IMR-90 (cell line): ENCODE measurements at regions not wholly inside any gene's neighbourhood (a gene's known extent, or its start where the extent isn't known, plus 50 kb on each side); places are given as distances from the start of the nearest gene placed in this dataset.
A peak's percentile ranks its signal among the peaks of the same experiment; 100 is the strongest.

Experiments used
- ATAC-seq: fragments of 200-7000 bp; cut with Tn5 transposase; 2 replicates; pipeline ENCODE4 v1.9.1; 2020; ENCODE audit warnings: low read depth, mild to moderate bottlenecking, moderate library complexity
- BruUV-seq: library from RNA; stranded (reverse); fragments of 400-500 nt; replicated peaks from 2 replicates; lab custom pipeline; 2021; lab: Mats Ljungman, UMichigan
- CTCF ChIA-PET: fragments of 300-600 bp; formaldehyde crosslinking; extraction: SDS; loops from one replicate; lab custom pipeline; 2021; ENCODE audit warnings: antibody characterized with exemption; lab: Yijun Ruan, JAX
- POLR2A ChIA-PET: fragments of 300-600 bp; sonication (Branson Sonifier 250); formaldehyde crosslinking; loops from one replicate; lab custom pipeline; 2022; ENCODE audit warnings: antibody characterized with exemption; ENCODE audit not compliant: unreplicated experiment; lab: Charles Lee
- DNase-seq: peaks from one replicate; pipeline ENCODE4 v3.0.0; 2013
- H2AFZ ChIP-seq: replicated peaks from 2 replicates; pipeline ENCODE3; 2013; ENCODE audit warnings: low read length, mild to moderate bottlenecking; ENCODE audit not compliant: poor library complexity
- H2AK5ac ChIP-seq: 2 replicates; pipeline ENCODE4 v1.6.1; 2013; ENCODE audit warnings: low read depth, low read length, inconsistent platforms
- H2AK9ac ChIP-seq: replicated peaks from 2 replicates; pipeline ENCODE3; 2013; ENCODE audit warnings: mild to moderate bottlenecking, low read depth, low read length, moderate library complexity; ENCODE audit not compliant: poor library complexity
- H2BK120ac ChIP-seq: 2 replicates; pipeline ENCODE4 v1.6.1; 2013; ENCODE audit warnings: low read depth, low read length, inconsistent platforms
- H2BK15ac ChIP-seq: 3 replicates; pipeline ENCODE4 v1.6.1; 2013; ENCODE audit warnings: low read depth, low read length, inconsistent platforms
- H2BK20ac ChIP-seq: 2 replicates; pipeline ENCODE4 v1.6.1; 2013; ENCODE audit warnings: low read depth, mild to moderate bottlenecking, inconsistent platforms, low read length, moderate library complexity
- H2BK5ac ChIP-seq: 2 replicates; pipeline ENCODE4 v1.6.1; 2013; ENCODE audit warnings: mild to moderate bottlenecking, low read depth, low read length, inconsistent platforms; ENCODE audit not compliant: poor library complexity, severe bottlenecking
- H3K14ac ChIP-seq: replicated peaks from 2 replicates; pipeline ENCODE4 v1.6.1; 2013; ENCODE audit warnings: low read depth, low read length, inconsistent platforms
- H3K18ac ChIP-seq: 2 replicates; pipeline ENCODE4 v1.6.1; 2013; ENCODE audit warnings: low read depth, low read length, control low read depth
- H3K23ac ChIP-seq: 2 replicates; pipeline ENCODE4 v1.6.1; 2013; ENCODE audit warnings: low read depth, low read length, inconsistent platforms
- H3K27ac ChIP-seq: 2 replicates; pipeline ENCODE4 v1.5.1; 2013; ENCODE audit warnings: mild to moderate bottlenecking, control low read depth, low read length; ENCODE audit not compliant: insufficient read depth
- H3K27me3 ChIP-seq: 2 replicates; pipeline ENCODE4 v1.6.1; 2013; ENCODE audit warnings: low read length; ENCODE audit not compliant: control insufficient read depth, insufficient read depth
- H3K36me3 ChIP-seq: 2 replicates; pipeline ENCODE4 v1.6.1; 2013; ENCODE audit warnings: low read length, mixed read lengths; ENCODE audit not compliant: control insufficient read depth, insufficient read depth
- H3K4ac ChIP-seq: 2 replicates; pipeline ENCODE4 v1.6.1; 2013; ENCODE audit warnings: low read depth, low read length, inconsistent platforms
- H3K4me1 ChIP-seq: 2 replicates; pipeline ENCODE4 v1.6.1; 2013; ENCODE audit warnings: low read length, mixed read lengths; ENCODE audit not compliant: control insufficient read depth, insufficient read depth
- H3K4me2 ChIP-seq: 2 replicates; pipeline ENCODE4 v1.6.1; 2013; ENCODE audit warnings: low read depth, mild to moderate bottlenecking, control low read depth, low read length, moderate library complexity
- H3K4me3 ChIP-seq: 2 replicates; pipeline ENCODE4 v1.5.1; 2013; ENCODE audit warnings: low read depth, mild to moderate bottlenecking, control low read depth, low read length, moderate library complexity; ENCODE audit not compliant: insufficient read depth
- H3K56ac ChIP-seq: 2 replicates; pipeline ENCODE4 v1.6.1; 2013; ENCODE audit warnings: low read length, inconsistent platforms; ENCODE audit not compliant: insufficient read depth; ENCODE audit errors: extremely low read depth
- H3K79me1 ChIP-seq, 2 experiments: 2 replicates each; pipeline ENCODE4 v1.6.1; 2013; ENCODE audit warnings: low read length in 2 of 2, inconsistent platforms in 1 of 2, low read depth in 1 of 2
- H3K9ac ChIP-seq: 2 replicates; pipeline ENCODE4 v1.6.1; 2013; ENCODE audit warnings: low read depth, low read length, control low read depth
- H3K9me1 ChIP-seq: 2 replicates; pipeline ENCODE4 v1.6.1; 2013; ENCODE audit warnings: low read length, inconsistent platforms; ENCODE audit not compliant: insufficient read depth
- H3K9me3 ChIP-seq: 2 replicates; pipeline ENCODE4 v1.6.1; 2013; ENCODE audit warnings: low read length; ENCODE audit not compliant: control insufficient read depth, insufficient read depth
- H4K20me1 ChIP-seq: 2 replicates; pipeline ENCODE4 v1.6.1; 2013; ENCODE audit warnings: low read length, inconsistent platforms; ENCODE audit not compliant: insufficient read depth
- H4K5ac ChIP-seq: 2 replicates; pipeline ENCODE4 v1.6.1; 2013; ENCODE audit warnings: mild to moderate bottlenecking, low read depth, low read length, control low read depth
- H4K8ac ChIP-seq, 2 experiments: 2 replicates each; pipeline ENCODE4 v1.6.1; 2013; ENCODE audit warnings: low read depth in 2 of 2, low read length in 2 of 2, control low read depth in 1 of 2, inconsistent platforms in 1 of 2
- H4K91ac ChIP-seq: 2 replicates; pipeline ENCODE4 v1.6.1; 2013; ENCODE audit warnings: low read depth, low read length, inconsistent platforms; ENCODE audit not compliant: insufficient read depth
- CTCF ChIP-seq: conservative IDR thresholded peaks from 2 replicates; pipeline ENCODE4 v1.5.1; 2012; ENCODE audit warnings: mild to moderate bottlenecking, low read depth, low read length, improper control_type of control experiment
- NFE2L2 ChIP-seq: fragments of 150-350 bp; IDR thresholded peaks from 2 replicates; pipeline ENCODE4 v1.6.1; 2016; ENCODE audit warnings: low read depth, mild to moderate bottlenecking, low read length
- WGBS, 2 experiments: methylation state at CpG; one replicate each; pipeline versions ENCODE4 v1.1.5 to v1.1.7; 2013; ENCODE audit warnings: missing lambda C conversion rate in 2 of 2; ENCODE audit not compliant: insufficient read length in 1 of 2; ENCODE audit errors: extremely low coverage in 2 of 2; 5-methylcytosine and 5-hydroxymethylcytosine counted together
- dilution Hi-C: fragments of 300-500 bp; cut with HindIII; formaldehyde crosslinking; loops from one replicate; pipeline ENCODE4 v1.14.3; 2018; ENCODE audit warnings: low sequenced_read_pairs; ENCODE audit not compliant: unreplicated experiment
- in situ Hi-C: fragments of 300-500 bp; cut with MboI; formaldehyde crosslinking; loops from 3 replicates; pipeline ENCODE4 v1.14.3; 2019; ENCODE audit warnings: low sequenced_read_pairs, inconsistent platforms, mixed read lengths
- intact Hi-C: fragments of 100-400 bp; cut with micrococcal nuclease; formaldehyde crosslinking; loops from 2 replicates; pipeline ENCODE4 v1.10.0; 2022

- H3K4me2 ChIP-seq = no peak overlapping the region
- no peak overlapping the region for H2AFZ ChIP-seq
- intact Hi-C loops (no loop called here), in situ Hi-C loops (no loop called here), dilution Hi-C loops (no loop called here)
- POLR2A ChIA-PET = no interaction called here
- no peak for DNase-seq
- peaks cover 13% of the 10 kb centered on the region for H3K36me3 ChIP-seq
- peak overlapping the region; percentile 52; the same call in 1 of the 2 replicates for H3K23ac ChIP-seq
- peaks cover 11% of the 10 kb centered on the region for H3K4me1 ChIP-seq
- no peak overlapping the region for H3K4me3 ChIP-seq
- no peaks in the 10 kb centered on the region for H3K9me3 ChIP-seq
- TF ChIP-seq CTCF (no peak), NFE2L2 (no peak)
- no peak overlapping the region for H3K18ac ChIP-seq
- no TSS peak for BruUV-seq
- H2AK5ac ChIP-seq = no peak overlapping the region
- CTCF ChIA-PET = no interaction called here
- H3K9ac ChIP-seq = no peak overlapping the region
- no peak overlapping the region for H2BK15ac ChIP-seq
- 0 out of 2 replicates have a peak overlapping the region, but pooled peaks have one; percentile 25 for H3K14ac ChIP-seq
- no peak overlapping the region for H2BK120ac ChIP-seq
- H4K91ac ChIP-seq = no peak overlapping the region
- H4K20me1 ChIP-seq = no peaks in the 10 kb centered on the region; the same call in 1 of the 2 replicates
- H3K27ac ChIP-seq = no peak overlapping the region
- peak overlapping the region in 1 of 2 experiments; percentile 54; a peak in 1 of 4 replicates for H4K8ac ChIP-seq
- peaks cover 26 to 59% of the 10 kb centered on the region in 2 experiments for H3K79me1 ChIP-seq
- peak overlapping the region; percentile 17 for H2BK5ac ChIP-seq
- H3K56ac ChIP-seq = no peak overlapping the region
- H2BK20ac ChIP-seq = no peak overlapping the region
- no peaks in the 10 kb centered on the region; the same call in 1 of the 2 replicates for H3K9me1 ChIP-seq
- 71% methylated on average over 1 of the region's 8 CpGs; no CpG with 5 or more reads in 1 of the 2 experiments for whole genome bisulfite sequencing, 2 experiments
- no peak; the same call in 1 of the 2 replicates for ATAC-seq
- H4K5ac ChIP-seq = no peak overlapping the region
- peak overlapping the region; percentile 31; the same call in 1 of the 2 replicates for H3K4ac ChIP-seq
- no peak overlapping the region for H2AK9ac ChIP-seq
- no peaks in the 10 kb centered on the region for H3K27me3 ChIP-seq
Observed at GRCh38 chr17:63365366-63366240, 80.5 kb downstream of the CYB561 start.
